Uterus (tissue), 3 donors: ENCODE measurements at regions not wholly inside any gene's neighbourhood (a gene's known extent, or its start where the extent isn't known, plus 50 kb on each side); places are given as distances from the start of the nearest gene placed in this dataset.

Source experiments
- DNase-seq, 2 donors: peaks; one replicate each; pipeline ENCODE4 v3.0.0-alpha.2; 2019 to 2020
- H3K27ac ChIP-seq, 2 donors: fragments of 200-600 bp; sonication (generic); 1 replicate in 1 of 2; 2 replicates in 1 of 2; pipeline ENCODE4 v1.5.1; 2016 to 2018
- H3K27me3 ChIP-seq, 2 donors: fragments of 200-600 bp; sonication (generic); one replicate each; pipeline ENCODE4 v1.5.1; 2018 to 2019; ENCODE audit warnings: control low read depth in 1 of 2
- H3K36me3 ChIP-seq, 2 donors: fragments of 200-600 bp; sonication (generic); one replicate each; pipeline ENCODE4 v1.5.1; 2019; ENCODE audit warnings: control low read depth in 1 of 2
- H3K4me1 ChIP-seq, 2 donors: fragments of 200-600 bp; sonication (generic); one replicate each; pipeline ENCODE4 v1.5.1; 2018 to 2019; ENCODE audit warnings: control low read depth in 1 of 2
- H3K4me3 ChIP-seq, 2 donors: fragments of 200-600 bp; sonication (generic); 1 replicate in 1 of 2; 2 replicates in 1 of 2; pipeline ENCODE4 v1.5.1; 2018 to 2019; ENCODE audit warnings: mild to moderate bottlenecking in 1 of 2
- H3K9me3 ChIP-seq, 2 donors: fragments of 200-600 bp; sonication (generic); one replicate each; pipeline ENCODE4 v1.5.1; 2019; ENCODE audit warnings: control low read depth in 1 of 2
- POLR2A ChIP-seq, 2 donors: fragments of 450-650 bp; IDR thresholded peaks; one replicate each; pipeline ENCODE4 v1.6.1; 2016; ENCODE audit warnings: antibody characterized with exemption in 2 of 2, mild to moderate bottlenecking in 1 of 2, moderate library complexity in 1 of 2
- intact Hi-C: fragments of 100-400 bp; cut with DNase I; formaldehyde crosslinking; loops from one replicate; pipeline ENCODE4 v1.15.1; 2023; ENCODE audit warnings: low total_unique reads
- TF ChIP-seq, protein P1 (sequence below), 4 experiments: fragments of 200-600 bp in 2 of 4; fragments of 450-650 bp in 2 of 4; sonication (generic) in 2 of 4; IDR thresholded peaks; one replicate each; pipeline ENCODE4 v1.5.1; 2016 to 2019; ENCODE audit warnings: antibody characterized with exemption in 4 of 4, mild to moderate bottlenecking in 2 of 4, moderate library complexity in 1 of 4
- donor health status: DM: yes; HTN: yes; CAD: no.

DNA sequence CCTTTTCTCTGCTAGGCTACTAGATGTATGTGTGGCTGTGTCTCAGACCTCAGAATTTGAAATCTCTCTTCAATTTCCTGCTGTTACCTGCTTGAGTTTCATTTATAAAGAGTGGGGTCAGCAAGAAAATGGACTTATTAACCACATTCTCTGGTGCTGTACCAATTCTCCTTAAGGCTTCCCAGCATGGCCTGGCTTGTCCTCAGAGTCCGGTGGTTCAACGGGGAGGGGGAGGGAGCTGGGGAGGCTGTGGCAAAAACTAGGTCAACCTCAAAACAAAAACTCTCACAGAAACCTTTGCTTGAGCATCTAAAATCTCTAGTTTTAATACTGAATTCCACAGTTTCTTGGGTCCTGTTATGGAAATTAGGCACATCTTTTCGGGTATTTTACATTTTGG is 389.1 kb upstream of the COBL start:
- intact Hi-C loops = no loop called here
- Histone ChIP-seq H3K4me3 (no peak overlapping the region), H3K4me1 (no peaks in the 10 kb centered on the region), H3K27me3 (no peaks in the 10 kb centered on the region), H3K36me3 (no peaks in the 10 kb centered on the region), H3K27ac (no peak overlapping the region), H3K9me3 (no peaks in the 10 kb centered on the region)
- TF ChIP-seq, protein P1, sequence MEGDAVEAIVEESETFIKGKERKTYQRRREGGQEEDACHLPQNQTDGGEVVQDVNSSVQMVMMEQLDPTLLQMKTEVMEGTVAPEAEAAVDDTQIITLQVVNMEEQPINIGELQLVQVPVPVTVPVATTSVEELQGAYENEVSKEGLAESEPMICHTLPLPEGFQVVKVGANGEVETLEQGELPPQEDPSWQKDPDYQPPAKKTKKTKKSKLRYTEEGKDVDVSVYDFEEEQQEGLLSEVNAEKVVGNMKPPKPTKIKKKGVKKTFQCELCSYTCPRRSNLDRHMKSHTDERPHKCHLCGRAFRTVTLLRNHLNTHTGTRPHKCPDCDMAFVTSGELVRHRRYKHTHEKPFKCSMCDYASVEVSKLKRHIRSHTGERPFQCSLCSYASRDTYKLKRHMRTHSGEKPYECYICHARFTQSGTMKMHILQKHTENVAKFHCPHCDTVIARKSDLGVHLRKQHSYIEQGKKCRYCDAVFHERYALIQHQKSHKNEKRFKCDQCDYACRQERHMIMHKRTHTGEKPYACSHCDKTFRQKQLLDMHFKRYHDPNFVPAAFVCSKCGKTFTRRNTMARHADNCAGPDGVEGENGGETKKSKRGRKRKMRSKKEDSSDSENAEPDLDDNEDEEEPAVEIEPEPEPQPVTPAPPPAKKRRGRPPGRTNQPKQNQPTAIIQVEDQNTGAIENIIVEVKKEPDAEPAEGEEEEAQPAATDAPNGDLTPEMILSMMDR (IDR thresholded peaks at IDR 0.05) = no peak
- no peak for TF ChIP-seq POLR2A (IDR thresholded peaks at IDR 0.05)
- no peak for DNase-seq

DNA sequence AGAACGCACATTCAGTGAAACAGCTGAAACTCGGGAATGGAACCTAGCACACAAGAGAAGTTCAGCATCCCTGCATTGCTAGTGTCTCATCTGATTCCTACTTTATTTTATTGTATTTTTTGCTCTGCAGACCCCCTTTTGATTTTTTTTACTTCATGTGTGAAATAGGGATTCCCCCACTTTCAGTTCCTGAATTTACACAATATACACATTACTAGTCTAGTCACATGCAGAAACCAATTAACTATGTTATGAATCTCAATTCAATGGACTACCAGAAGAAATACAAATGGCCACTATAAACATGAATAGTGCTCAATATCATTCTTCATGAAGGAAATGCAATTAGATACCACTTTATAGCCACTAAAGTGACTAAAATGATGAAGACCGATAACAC is 386.1 kb upstream of the COBL start:
- no peak for DNase-seq
- TF ChIP-seq, protein P1 (IDR thresholded peaks at IDR 0.05) = no peak
- TF ChIP-seq POLR2A (IDR thresholded peaks at IDR 0.05) = no peak
- H3K27me3 ChIP-seq = no peaks in the 10 kb centered on the region
- no peaks in the 10 kb centered on the region for H3K4me1 ChIP-seq
- H3K4me3 ChIP-seq = no peak overlapping the region
- no peak overlapping the region for H3K27ac ChIP-seq
- no peaks in the 10 kb centered on the region for H3K36me3 ChIP-seq
- intact Hi-C loops = no loop called here
- no peaks in the 10 kb centered on the region for H3K9me3 ChIP-seq

DNA sequence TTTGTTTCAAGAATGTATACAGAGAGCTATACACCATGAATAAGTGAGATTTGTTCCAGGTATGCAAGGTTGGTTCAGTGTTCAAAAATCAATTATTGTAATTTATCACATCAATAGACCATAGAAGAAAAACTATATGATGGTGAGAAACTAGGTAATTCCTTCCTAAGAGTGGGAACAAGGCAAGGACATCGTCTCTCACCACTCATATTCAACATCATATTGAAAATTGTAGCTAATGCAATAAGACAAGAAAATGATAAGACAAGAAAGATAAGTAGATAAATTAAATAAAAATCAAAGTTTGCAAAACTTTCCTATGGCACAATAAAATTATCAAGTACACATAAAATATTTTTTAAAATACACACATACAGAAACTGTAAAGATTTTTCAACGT is 385.3 kb upstream of the COBL start:
- Histone ChIP-seq H3K4me1 (no peaks in the 10 kb centered on the region), H3K27me3 (no peaks in the 10 kb centered on the region), H3K9me3 (no peaks in the 10 kb centered on the region), H3K36me3 (no peaks in the 10 kb centered on the region), H3K4me3 (no peak overlapping the region), H3K27ac (no peak overlapping the region)
- no peak for DNase-seq
- no peak for TF ChIP-seq POLR2A (IDR thresholded peaks at IDR 0.05)
- TF ChIP-seq, protein P1 (IDR thresholded peaks at IDR 0.05) = no peak
- intact Hi-C loops = no loop called here

DNA sequence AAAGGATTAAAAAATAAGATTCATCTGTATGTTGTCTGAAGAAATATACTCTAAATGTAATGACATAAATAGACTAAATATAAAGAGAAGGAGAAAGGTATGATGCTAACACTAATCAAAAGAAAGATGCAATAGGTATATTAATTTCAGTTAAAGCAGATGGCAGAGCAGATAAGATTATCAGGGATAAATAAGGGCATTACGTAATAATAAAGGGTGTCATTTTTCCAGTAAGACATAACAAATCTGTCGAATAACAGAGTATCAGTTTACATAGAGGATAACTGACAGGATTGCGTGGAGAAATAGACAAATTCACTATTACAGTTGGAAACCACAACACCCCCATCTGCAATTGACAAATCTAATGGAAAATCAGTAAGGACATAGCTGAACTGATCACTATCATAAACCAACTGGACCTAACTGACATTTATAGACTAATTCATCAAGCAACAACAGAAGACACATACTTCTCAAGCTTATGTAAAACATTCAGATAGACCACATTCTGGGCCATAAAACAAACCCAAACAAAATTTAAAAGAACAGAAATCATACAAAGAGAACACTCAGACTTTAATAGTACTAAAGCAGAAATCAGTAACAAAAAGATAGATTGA is 384.1 kb upstream of the COBL start:
- Histone ChIP-seq H3K9me3 (no peaks in the 10 kb centered on the region), H3K36me3 (no peaks in the 10 kb centered on the region), H3K4me3 (no peak overlapping the region), H3K27ac (no peak overlapping the region), H3K4me1 (no peaks in the 10 kb centered on the region), H3K27me3 (no peaks in the 10 kb centered on the region)
- DNase-seq = no peak
- TF ChIP-seq, protein P1 (IDR thresholded peaks at IDR 0.05) = no peak
- TF ChIP-seq POLR2A (IDR thresholded peaks at IDR 0.05) = no peak
- intact Hi-C loops = no loop called here

DNA sequence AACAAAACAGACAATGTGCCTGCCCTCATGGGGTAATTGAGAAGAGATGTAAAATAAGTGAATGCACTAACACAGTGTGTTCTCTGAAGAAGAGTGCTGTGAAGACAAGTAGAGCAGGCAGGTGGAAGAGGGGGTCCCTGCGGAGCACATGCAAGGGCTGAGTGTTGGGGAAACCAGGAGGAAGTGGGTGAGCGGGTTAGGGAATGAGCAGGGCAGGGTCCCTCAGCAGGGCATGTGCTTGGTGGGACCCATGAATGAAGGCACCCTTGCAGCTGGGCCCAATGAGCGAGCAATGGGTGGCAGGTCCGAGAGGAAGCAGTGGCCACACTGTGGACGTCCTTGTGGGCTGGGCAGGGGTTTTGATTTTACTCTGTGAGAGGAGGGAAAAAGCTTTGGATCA is 376.6 kb upstream of the COBL start:
- H3K36me3 ChIP-seq = peaks cover 0 to 2% of the 10 kb centered on the region in 2 donors
- H3K27ac ChIP-seq = no peak overlapping the region
- no peak for DNase-seq
- no peaks in the 10 kb centered on the region for H3K9me3 ChIP-seq
- H3K27me3 ChIP-seq = no peaks in the 10 kb centered on the region
- intact Hi-C loops = no loop called here
- H3K4me1 ChIP-seq = no peaks in the 10 kb centered on the region
- no peak overlapping the region for H3K4me3 ChIP-seq
- TF ChIP-seq, protein P1 (IDR thresholded peaks at IDR 0.05) = no peak
- no peak for TF ChIP-seq POLR2A (IDR thresholded peaks at IDR 0.05)
